B cell (primary cell): ENCODE measurements at regions not wholly inside any gene's neighbourhood (a gene's known extent, or its start where the extent isn't known, plus 50 kb on each side); places are given as distances from the start of the nearest gene placed in this dataset.

Experiments
- CTCF ChIP-seq: fragments of 200-600 bp; IDR thresholded peaks from one replicate; pipeline ENCODE4 v1.8.0; 2022; ENCODE audit warnings: antibody characterized with exemption, mild to moderate bottlenecking
- EZH2 ChIP-seq: IDR thresholded peaks from 2 replicates; pipeline ENCODE4 v1.6.1; 2012; ENCODE audit warnings: borderline replicate concordance, low read depth, mild to moderate bottlenecking, moderate library complexity, low read length; ENCODE audit not compliant: insufficient read depth, poor library complexity, severe bottlenecking

DNA sequence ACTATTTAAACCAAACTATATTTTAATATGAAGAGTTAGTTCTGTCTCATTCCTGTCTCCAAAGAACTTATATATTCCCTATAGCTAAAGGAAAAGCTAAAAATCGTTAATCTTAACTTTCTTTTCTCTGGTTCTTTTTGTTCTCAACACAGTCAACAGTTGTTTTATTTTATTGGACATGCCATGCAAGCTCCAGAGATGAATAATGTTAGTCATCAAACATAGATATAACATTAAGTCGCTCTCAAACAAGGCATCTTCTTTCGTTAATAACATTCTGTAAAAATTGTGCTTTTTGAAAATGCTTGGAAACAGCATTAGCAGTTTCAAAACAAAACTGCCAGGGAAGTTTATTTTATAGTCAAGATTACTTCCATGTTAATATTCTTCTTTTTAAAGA lies 117.9 kb upstream of the GPM6A start:
- TF ChIP-seq EZH2 = no peak
- no peak for TF ChIP-seq CTCF
